ENCODE measurements at regions not wholly inside any gene's neighbourhood (a gene's known extent, or its start where the extent isn't known, plus 50 kb on each side); places are given as distances from the start of the nearest gene placed in this dataset.

DNA sequence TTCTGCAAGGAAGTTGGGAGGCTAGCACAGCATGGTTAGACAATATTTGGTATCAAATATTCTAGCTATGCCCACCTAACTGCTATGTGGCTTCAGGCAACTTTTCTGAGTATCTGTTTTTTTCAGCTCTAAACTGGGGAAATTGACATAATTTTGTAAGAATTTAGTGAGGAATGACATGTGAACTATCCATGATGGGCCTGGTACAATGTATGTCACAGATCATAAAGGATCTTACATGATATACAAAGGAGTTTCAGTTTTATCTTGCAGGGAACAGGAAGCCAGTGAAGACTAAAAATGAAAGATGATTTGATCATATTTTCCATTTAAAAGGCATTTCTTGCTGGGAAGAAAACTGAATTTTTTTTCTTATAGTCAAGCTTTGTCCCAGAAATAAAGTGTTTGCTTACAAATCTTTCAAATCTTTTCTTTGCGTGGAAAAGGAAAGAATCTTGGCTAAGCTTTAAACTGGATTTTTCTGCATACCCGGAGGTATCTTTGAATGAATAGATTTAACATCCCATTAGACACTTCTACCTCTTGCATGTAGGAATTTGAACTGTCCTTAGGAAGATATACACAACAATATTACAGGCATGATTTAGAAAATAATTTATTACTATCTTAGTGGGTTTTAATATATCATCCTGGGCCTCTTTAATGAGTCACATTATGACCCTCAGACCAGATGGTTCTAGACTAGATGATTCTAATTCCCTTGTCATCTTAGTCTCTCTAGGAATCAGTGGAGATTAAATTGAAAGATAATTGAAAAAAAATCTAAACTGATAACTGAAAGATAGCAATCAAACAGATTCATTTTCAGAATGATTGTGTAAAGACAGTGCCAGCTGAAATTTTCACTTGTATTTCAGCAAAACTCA lies 436.0 kb upstream of the THBS1 start:
- DNase-seq (ENCODE audit: low read depth in 2 of 2), result no peak

DNA sequence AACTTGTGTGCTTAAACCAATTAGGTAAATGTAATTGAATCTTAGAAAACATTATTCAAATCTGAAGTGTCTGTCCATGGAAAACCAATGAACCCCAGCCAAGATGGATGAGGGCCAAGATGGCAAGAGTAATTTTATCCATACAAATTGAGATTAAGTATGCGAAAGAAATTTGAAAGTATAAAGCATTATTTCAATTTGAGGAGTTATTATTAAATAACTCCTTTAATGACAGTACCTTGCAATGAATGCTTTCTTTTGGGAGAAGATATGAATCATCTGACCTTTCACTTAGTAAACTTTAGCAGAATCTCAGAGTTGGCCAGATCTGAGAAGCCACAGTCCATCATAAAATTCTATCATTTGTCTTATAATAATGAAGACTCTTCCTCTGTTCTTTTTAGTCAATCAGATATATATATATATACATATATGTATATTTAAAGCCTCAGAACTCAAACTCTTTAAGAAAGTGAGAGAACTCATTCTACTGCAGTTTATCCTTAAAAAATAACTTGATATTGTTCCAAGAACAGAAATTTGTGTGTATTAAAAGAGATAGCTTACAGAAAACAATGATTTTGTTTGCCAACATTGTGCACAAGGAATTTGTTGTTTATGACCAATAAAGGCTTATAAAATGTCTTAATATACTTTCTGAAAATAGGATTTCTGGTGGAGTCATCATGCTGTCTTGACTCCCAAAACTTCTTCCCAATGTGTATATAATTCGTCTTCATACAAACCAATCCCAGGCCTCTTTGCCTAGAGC lies 434.8 kb upstream of the THBS1 start:
- DNase-seq (ENCODE audit: low read depth in 2 of 2), result no peak

DNA sequence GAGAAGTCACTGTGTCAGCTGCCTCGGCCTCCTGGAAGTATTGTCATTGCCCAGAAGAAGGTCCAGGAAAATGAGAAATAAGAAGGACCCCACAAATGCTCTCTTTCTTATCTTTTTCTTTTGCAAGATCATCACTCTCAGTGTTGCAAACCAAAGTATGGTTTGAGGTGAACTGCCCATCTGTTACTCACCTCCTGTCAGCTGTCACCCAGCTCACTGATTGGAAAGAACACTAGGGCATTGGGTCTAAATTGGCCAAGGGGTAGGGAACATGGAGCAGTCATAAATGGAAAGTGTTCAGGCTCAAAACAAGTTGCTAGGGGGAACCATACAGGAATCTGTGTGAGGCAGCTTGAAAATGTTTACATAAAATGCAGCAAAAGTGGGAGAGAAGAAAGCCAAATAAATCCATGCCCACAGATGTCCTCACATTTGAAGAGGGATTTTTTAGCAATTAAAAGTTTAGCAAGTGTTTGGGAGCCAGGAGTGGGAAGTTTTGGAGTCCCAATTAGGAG lies 431.2 kb upstream of the THBS1 start:
- DNase-seq (ENCODE audit: low read depth in 2 of 2), result no peak

DNA sequence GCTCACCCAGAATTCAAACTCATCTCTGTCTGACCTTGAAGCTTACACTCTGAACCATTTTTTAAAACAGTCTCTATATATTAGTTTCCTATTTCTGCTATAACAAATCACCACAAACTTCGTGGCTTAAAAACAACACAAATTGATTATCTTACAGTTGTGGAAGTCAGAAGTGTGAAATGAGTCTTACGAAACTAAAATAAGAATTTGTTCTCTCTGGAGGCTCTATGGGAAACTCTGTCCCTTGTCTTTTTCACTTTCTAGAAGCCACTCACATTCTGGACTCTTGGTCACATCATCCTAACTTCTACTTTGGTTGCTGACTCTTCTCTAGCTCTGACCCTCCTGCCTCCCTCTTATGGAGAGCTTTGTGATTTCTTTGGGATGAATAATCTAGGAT lies 429.3 kb upstream of the THBS1 start:
- DNase-seq (ENCODE audit: low read depth in 2 of 2), result no peak

DNA sequence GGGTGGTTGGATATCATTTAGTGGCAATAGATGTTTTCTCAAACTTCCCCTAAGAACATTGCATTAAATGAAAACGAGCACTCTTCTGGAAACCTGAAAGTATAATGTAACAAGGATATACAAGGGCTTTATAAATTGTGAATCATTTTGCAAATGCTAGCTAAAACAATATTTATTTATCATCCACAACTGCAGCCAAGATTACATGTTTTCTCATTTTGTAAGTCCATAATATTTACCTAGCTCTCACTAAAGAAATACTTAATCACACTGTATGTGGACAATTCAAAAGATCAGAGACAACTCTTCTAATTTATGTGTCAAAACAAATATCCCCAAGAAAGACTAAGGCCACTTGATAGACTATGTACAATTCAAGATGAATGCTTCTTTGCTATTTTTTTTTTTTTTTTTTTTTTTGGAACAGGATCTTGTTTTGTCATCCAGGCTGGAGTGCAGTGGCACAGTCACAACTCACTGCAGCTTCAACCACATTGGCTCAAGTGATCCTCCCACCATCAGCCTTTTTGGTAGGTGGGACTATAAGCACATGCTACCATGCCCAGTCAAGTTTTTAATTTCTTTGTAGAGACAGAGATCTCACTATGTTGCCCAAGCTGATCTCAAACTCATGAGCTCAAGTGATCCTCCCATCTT lies 427.7 kb upstream of the THBS1 start:
- DNase-seq (ENCODE audit: low read depth in 2 of 2), result no peak

DNA sequence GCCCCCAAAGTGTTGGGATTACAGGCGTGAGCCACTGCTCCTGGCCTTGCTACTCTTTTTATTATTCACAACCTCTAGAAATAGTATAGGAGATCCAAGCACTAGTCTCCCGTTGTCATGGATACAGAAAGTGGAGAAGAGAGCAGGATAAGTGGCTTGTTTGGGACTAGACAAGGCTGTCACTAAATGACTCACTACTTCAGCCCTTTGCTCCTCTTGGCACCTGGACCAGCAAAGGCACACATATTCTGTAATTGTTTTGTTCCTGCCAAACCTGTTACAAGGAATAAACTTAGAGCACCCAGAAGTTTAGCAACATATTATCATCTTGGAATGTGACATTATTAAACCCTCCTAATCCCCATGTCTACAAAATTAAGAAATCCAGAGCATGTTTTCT lies 427.2 kb upstream of the THBS1 start:
- no peak for DNase-seq (ENCODE audit: low read depth in 2 of 2)

DNA sequence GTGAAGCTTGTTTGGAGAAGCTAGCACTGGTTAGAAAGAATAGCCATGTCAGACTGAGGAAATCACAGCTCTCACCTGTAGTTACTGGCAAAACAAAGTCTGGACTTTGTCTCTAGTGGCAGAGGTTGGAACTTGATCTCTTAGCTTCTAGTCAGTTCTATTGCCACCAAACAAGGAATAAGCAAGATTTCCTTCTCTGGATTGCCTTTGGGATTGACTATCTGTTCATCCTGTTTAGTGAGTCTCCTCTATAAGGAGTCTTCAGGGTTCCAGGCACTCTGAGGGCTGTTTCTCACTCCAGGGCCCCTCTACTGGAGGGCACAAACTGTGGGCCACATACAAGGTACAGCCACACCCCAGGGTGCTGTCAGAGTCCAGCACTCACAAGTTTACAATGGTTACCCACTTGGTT lies 426.6 kb upstream of the THBS1 start:
- no peak for DNase-seq (ENCODE audit: low read depth in 2 of 2)

DNA sequence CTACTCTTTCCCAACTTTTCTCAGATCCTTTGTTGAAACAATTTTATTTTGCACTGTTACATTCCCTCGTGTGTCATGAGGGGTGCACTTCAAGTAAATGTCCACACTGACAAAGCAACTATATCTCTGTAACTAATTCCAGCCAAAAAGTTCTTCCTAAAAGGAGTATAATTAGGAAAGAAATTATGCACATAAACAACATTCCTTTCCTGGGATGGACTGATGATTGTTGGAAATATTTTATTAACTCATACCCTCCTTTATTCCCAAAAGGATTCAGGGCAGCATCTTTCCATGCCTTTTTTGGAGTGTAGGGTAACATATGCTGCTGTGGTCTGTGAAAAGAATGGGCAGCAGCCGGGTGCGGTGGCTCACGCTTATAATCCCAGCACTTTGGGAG lies 426.1 kb upstream of the THBS1 start:
- no peak for DNase-seq (ENCODE audit: low read depth in 2 of 2)

DNA sequence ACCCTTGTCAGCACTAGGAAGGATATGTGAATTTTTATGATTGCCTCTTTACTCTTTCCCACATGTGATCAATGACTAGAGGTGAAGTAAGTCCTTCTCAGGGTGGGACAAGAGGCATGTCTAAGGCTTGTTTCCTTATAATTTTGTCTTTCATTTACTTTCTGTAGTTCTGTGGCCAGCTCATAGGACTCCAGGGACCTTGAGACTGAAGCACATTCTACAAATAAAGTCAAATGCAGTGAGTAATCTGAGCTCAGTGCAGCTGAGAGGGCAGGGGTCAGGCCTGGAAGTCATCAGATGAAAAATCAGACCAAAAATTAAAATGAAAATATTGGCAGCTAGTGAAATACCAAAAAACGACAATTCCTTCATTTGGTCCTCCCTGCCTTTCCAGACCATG lies 424.7 kb upstream of the THBS1 start:
- no peak for DNase-seq (ENCODE audit: low read depth in 2 of 2)

DNA sequence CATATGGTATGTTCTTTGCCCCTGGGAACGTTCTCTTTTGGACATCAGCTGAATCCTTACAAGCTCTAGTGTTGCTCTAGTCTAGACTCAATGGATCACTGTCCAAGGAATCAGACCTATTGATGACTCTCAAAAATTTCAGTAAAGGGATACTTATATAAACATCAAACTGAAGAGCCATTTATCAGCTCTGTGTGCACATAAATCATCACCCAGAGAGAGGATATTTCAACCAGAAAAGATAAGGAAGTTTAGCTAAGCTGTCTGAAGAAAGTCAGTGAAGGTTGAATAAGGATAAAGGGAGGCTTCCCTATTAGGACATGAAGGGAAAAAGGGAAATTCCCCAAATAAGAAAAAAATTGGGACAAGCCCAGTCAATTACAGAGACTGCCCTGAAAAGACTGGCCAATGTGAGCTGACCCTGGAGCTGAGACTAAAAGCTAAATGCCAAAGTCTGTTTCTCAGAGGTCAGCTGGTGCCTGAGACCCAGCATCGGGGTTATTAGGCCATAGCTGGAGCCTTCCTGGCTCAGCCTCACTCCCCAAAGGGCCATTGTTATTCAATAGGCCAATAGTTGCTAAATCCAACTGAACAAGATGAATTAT lies 424.1 kb upstream of the THBS1 start:
- no peak for DNase-seq (ENCODE audit: low read depth in 2 of 2)

DNA sequence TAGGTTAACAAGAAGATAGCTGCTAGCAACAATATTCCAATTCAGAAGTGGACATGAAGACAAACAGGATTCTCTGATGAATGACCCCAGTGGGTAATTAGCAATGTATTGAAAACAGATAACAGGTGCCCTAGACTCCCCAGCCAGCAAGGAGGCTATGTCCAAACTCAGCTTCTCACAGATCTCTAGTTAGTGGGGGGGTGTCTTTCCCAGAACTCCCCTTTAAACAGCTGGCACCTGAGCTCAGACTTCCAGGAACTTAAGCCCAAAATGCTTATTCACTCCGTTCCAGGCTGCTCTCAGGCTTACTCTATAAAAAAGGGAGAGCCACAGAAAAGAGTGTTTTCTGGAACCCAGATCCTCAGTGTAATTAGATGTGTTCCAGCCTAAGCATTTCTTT lies 423.0 kb upstream of the THBS1 start:
- DNase-seq (ENCODE audit: low read depth in 2 of 2), result no peak

DNA sequence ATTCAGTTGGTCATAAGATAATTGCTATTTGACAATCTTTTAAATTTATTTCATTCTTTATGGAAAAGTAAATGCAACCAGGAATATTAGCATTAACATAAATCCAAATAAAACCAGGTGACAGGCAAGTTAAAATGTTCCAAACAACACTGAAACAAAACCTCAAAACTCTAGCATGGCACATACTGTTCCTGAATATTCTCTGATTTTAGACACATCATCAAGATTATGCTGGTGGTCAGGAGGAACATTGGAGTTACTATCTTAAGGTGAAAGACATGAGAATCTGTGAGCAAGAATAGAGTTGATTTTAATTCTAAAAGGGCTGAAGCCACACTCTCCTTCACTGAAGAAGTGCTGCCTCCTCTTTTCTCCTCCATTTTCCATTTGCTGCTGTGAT lies 421.0 kb upstream of the THBS1 start:
- no peak for DNase-seq (ENCODE audit: low read depth in 2 of 2)

DNA sequence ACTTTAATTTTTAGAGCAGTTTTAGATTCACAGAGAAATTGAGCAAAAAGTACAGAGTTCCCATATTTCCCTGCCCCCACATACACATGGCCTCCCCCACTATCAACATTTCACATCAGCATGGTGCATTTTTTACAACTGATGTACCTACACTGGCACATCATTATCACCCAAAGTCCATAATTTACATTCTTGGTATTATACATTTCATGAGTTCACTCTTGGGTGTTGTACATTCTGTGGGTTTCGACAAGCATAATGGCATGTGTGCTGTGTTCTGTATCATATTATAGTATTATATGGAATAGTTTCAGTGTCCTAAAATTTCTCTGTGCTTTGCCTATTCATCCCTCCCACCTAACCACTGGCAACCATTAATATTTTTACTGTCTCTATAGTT lies 419.8 kb upstream of the THBS1 start:
- no peak for DNase-seq (ENCODE audit: low read depth in 2 of 2)

DNA sequence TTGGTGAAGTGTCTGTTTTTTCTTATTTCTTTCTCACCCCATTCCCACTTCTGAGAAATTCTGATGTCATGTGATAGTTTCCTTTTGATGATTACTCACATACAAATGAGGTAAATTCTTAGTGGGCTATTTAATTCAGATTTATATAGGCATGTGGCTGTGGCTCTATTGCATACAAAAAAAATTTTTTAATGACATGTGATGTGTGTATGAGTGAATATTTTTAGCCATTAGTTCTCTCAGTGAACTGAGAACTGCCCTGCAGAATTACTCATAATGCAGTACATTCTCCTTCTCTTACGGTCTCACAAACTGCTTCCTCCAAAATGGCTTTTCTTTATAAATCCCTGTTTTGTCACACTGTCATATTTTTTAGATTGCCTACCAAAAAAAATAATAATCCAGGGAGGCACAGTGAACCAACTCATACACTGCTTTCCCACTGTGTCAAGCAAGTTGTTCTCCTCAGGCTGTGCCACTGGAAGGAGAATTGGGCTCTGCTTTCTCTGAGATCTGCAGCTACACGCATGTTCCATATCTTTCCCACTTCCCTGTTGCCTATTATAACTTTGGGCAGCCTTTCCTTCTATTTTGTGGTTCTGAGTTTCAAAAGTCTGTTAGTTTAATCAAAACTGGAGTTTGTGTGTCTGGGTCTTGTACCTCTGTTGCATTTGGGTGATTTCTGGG lies 415.7 kb upstream of the THBS1 start:
- peak in 1 of 2 experiments; percentile 73 for DNase-seq (ENCODE audit: low read depth in 2 of 2)

DNA sequence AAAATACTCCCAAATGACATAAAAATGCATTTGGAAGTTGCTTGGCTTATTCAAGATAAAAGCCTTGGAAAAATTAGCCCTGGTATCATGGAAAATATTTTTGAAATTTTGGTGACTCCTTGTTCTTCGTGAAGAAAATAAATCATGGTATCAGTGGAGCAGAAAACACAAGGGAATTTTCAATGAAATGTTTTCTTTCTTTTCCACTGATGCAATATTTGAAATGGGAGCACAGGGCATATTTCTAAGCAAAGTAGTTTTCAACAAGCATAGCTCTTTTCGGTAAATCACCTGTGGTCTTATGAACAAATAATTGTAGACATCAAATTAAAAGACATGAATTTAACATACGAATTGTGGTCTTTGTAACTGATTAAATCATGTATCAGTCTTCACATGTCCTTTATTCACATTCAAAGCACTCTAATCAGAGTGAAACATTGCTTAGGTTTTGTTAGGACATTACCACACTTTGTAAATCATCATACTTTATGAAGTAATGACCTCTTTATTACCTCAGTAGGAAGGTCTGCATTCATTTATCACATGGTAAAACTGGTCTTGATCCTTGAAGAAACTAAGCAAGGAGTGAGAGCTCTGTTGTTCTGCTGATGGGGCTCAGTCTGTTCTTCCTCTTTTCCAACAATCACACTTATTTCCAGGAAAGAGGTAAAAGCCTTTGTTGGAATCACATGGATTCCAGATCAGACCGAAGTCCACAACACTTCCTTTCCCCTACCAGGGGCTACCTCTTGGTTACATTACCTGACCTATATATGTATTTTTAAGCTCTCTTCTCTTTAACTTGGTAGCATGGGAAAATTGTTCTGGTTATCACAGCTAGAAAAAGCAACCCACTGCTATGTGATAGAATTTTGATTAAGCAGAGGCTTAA lies 413.5 kb upstream of the THBS1 start:
- DNase-seq (ENCODE audit: low read depth in 2 of 2), result no peak

DNA sequence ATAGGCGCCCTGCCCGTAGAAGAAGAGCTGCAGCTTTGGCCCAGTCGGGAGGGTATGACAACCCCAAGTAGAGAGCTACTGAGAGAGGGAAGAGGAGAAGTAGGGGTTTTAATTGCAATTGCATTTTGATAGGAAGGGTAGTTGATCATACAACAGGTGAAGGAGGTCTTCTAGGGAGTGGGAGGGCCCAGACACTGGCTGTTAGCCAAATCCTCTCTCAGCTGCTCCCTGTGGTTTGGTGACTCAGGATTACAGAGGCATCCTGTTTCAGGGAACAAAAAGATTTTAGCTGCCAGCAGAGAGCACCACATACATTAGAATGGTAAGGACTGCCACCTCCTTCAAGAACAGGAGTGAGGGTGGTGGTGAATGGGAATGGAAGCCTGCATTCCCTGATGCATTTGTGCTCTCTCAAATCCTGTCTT lies 408.9 kb upstream of the THBS1 start:
- peak; percentile 95 to 96 for DNase-seq (ENCODE audit: low read depth in 2 of 2)

DNA sequence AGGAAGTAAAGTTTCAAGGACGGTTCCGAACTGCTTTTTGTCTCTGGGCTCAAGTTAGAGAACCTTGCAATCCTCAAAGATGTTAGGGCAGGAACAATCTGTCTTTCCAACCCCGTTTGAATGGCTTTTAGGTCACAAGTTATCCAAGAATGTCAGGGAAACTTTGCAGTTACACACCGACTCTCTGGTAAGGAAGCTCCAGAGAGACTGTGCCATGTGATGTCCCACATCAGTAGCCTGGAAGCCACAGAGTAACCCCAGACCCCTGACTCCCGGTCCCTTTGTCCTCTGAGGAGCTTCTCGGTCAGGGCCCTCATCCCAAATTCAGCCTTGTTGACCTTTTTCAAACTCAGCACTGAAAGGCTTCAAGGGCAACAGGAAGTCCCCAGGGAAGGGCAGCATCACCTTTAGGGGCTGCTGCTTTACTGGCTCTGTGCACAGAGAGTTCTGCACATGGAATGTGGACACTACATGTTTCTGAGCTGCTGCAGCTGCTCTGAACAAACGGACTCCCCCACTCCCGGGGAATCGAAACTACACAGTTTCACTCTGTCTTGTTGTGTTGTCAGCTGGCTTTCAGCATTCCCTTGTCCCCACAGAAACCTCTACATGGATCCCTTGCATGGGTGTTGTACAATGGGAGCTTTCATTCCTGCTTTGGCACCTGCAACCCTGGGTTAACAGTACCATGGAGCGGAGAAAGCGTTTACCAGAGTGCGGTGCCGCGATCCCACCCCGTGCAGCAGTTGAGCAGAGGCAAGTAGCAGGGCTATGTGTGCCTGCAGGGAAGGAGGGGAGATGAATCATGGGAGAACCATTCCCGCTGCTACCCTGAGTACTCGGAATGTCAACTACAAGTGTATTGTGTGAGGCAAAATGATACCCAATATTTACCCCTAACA lies 408.2 kb upstream of the THBS1 start:
- DNase-seq (ENCODE audit: low read depth in 2 of 2), result no peak

DNA sequence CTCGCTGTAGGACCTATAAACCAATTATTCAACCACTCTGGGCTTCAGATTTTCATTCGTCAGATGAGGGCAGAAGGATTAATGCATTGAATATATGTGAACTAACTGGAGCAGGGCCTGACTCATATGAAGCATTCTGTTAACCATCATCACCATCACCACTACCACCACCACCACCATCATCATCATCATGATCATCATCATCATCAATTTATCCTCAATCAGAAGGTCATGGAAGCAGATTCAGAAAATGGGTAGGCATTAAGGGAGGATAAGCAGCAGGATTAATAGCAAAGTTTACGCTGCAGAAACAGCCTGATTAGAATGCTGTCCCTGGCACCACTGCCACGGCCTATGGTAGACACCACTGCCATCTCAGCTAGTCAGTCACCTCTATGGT lies 407.5 kb upstream of the THBS1 start:
- DNase-seq (ENCODE audit: low read depth in 2 of 2), result no peak

DNA sequence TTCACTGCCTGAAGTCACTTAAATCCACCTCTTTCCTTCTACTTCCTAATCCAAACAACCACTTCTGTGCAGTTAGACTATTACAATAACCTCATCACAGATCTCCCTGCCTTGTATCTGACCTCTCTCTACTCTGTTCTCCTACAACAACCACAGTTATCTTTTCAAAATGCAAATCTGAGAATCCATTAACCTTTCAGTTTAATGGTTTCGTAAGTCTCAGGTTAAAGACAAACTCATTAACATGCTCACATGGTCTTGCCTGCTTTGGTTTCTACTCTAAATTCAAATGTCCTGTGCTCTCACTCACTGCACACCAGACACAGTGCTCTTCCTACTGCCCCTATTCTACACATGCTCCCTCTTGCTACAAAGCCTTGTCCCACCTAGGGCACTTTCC lies 406.5 kb upstream of the THBS1 start:
- DNase-seq (ENCODE audit: low read depth in 2 of 2), result no peak
